Trophoblast cell (in vitro differentiated cells and primary cell): ENCODE measurements at regions not wholly inside any gene's neighbourhood (a gene's known extent, or its start where the extent isn't known, plus 50 kb on each side); places are given as distances from the start of the nearest gene placed in this dataset.

Experiments
- DNase-seq, 2 donors: peaks; one replicate each; pipeline ENCODE4 v3.0.0-alpha.2; 2016
- H2AFZ ChIP-seq: 2 replicates; pipeline ENCODE4 v1.6.1; 2013; ENCODE audit warnings: low read length, moderate library complexity, mild to moderate bottlenecking; ENCODE audit not compliant: insufficient read depth, poor library complexity
- H2AK5ac ChIP-seq: 2 replicates; pipeline ENCODE4 v1.6.1; 2013; ENCODE audit warnings: mild to moderate bottlenecking, low read length
- H2BK120ac ChIP-seq: 2 replicates; pipeline ENCODE4 v1.6.1; 2013; ENCODE audit warnings: low read length, mild to moderate bottlenecking, moderate library complexity; ENCODE audit not compliant: insufficient read depth, poor library complexity
- H2BK12ac ChIP-seq: 2 replicates; pipeline ENCODE4 v1.6.1; 2013; ENCODE audit warnings: mild to moderate bottlenecking, low read length, moderate library complexity
- H2BK5ac ChIP-seq: 2 replicates; pipeline ENCODE4 v1.6.1; 2013; ENCODE audit warnings: low read length, low read depth, moderate library complexity, mild to moderate bottlenecking; ENCODE audit not compliant: poor library complexity
- H3K14ac ChIP-seq: 2 replicates; pipeline ENCODE4 v1.6.1; 2013; ENCODE audit warnings: mild to moderate bottlenecking, low read length
- H3K18ac ChIP-seq: 2 replicates; pipeline ENCODE4 v1.6.1; 2013; ENCODE audit warnings: mild to moderate bottlenecking, low read length
- H3K23ac ChIP-seq: 2 replicates; pipeline ENCODE4 v1.6.1; 2013; ENCODE audit warnings: low read length
- H3K27ac ChIP-seq: 2 replicates; pipeline ENCODE4 v1.5.1; 2013; ENCODE audit warnings: low read depth, mild to moderate bottlenecking, inconsistent platforms, low read length, moderate library complexity
- H3K27me3 ChIP-seq: 2 replicates; pipeline ENCODE4 v1.6.1; 2013; ENCODE audit warnings: inconsistent platforms, mild to moderate bottlenecking, low read length, moderate library complexity; ENCODE audit not compliant: insufficient read depth
- H3K36me3 ChIP-seq, 2 experiments: 1 replicate in 1 of 2; 2 replicates in 1 of 2; pipeline ENCODE4 v1.6.1; 2013; ENCODE audit warnings: low read length in 2 of 2, mild to moderate bottlenecking in 2 of 2, moderate library complexity in 1 of 2; ENCODE audit not compliant: insufficient read depth in 2 of 2, control insufficient read depth in 1 of 2
- H3K4ac ChIP-seq: 2 replicates; pipeline ENCODE4 v1.6.1; 2013; ENCODE audit warnings: low read depth, mild to moderate bottlenecking, low read length, moderate library complexity
- H3K4me1 ChIP-seq, 2 experiments: 1 replicate in 1 of 2; 2 replicates in 1 of 2; pipeline ENCODE4 v1.6.1; 2013; ENCODE audit warnings: low read length in 2 of 2, mild to moderate bottlenecking in 2 of 2, moderate library complexity in 1 of 2; ENCODE audit not compliant: insufficient read depth in 2 of 2, control insufficient read depth in 1 of 2
- H3K4me2 ChIP-seq: 2 replicates; pipeline ENCODE4 v1.6.1; 2013; ENCODE audit warnings: inconsistent platforms, mild to moderate bottlenecking, low read length, moderate library complexity
- H3K4me3 ChIP-seq: 2 replicates; pipeline ENCODE4 v1.5.1; 2013; ENCODE audit warnings: mild to moderate bottlenecking, low read depth, low read length, inconsistent platforms
- H3K79me1 ChIP-seq: one replicate; pipeline ENCODE4 v1.6.1; 2013; ENCODE audit warnings: low read length
- H3K79me2 ChIP-seq: 2 replicates; pipeline ENCODE4 v1.6.1; 2013; ENCODE audit warnings: low read length, mild to moderate bottlenecking; ENCODE audit not compliant: control insufficient read depth, insufficient read depth, poor library complexity
- H3K9ac ChIP-seq: 2 replicates; pipeline ENCODE4 v1.6.1; 2013; ENCODE audit warnings: mild to moderate bottlenecking, low read length
- H3K9me3 ChIP-seq: 2 replicates; pipeline ENCODE4 v1.6.1; 2013; ENCODE audit warnings: low read depth, mild to moderate bottlenecking, control low read depth, inconsistent platforms, low read length; ENCODE audit not compliant: insufficient read depth
- H4K12ac ChIP-seq: 2 replicates; pipeline ENCODE4 v1.6.1; 2013; ENCODE audit warnings: low read depth, mild to moderate bottlenecking, low read length, moderate library complexity
- H4K8ac ChIP-seq: 2 replicates; pipeline ENCODE4 v1.6.1; 2013; ENCODE audit warnings: low read depth, mild to moderate bottlenecking, low read length, moderate library complexity
- H4K91ac ChIP-seq: one replicate; pipeline ENCODE4 v1.6.1; 2013; ENCODE audit warnings: low read depth, mild to moderate bottlenecking, low read length, moderate library complexity
- WGBS: extraction: QIAGEN DNeasy Blood & Tissue Kit; methylation state at CpG from one replicate; pipeline ENCODE4 v1.1.7; 2013; ENCODE audit warnings: missing lambda C conversion rate; ENCODE audit not compliant: insufficient read length, insufficient coverage; ENCODE audit errors: extremely low coverage; 5-methylcytosine and 5-hydroxymethylcytosine counted together

- no CpG with 5 or more reads among the region's 7 CpGs for WGBS
- no peak overlapping the region for H4K8ac ChIP-seq
- H3K36me3 ChIP-seq, result no peaks in the 10 kb centered on the region
- peaks cover 3% of the 10 kb centered on the region for H3K9me3 ChIP-seq
- no peak overlapping the region for H3K23ac ChIP-seq
- no peak overlapping the region for H2AFZ ChIP-seq
- no peak overlapping the region for H3K4me3 ChIP-seq
- no peak overlapping the region for H3K18ac ChIP-seq
- no peak overlapping the region for H3K27ac ChIP-seq
- H2BK12ac ChIP-seq, result no peak overlapping the region
- no peak for DNase-seq
- H2BK120ac ChIP-seq, result no peak overlapping the region
- no peaks in the 10 kb centered on the region for H3K79me1 ChIP-seq
- no peak overlapping the region for H3K4me2 ChIP-seq
- H4K12ac ChIP-seq, result no peak overlapping the region
- H3K4ac ChIP-seq, result no peak overlapping the region
- no peaks in the 10 kb centered on the region for H3K79me2 ChIP-seq
- H4K91ac ChIP-seq, result no peak overlapping the region
- H3K9ac ChIP-seq, result no peak overlapping the region
- H3K4me1 ChIP-seq, result peaks cover 0 to under 1% of the 10 kb centered on the region in 2 experiments
- H3K27me3 ChIP-seq, result no peaks in the 10 kb centered on the region
- H2AK5ac ChIP-seq, result no peak overlapping the region
- no peak overlapping the region for H3K14ac ChIP-seq
- H2BK5ac ChIP-seq, result no peak overlapping the region
Observed at GRCh38 chr17:73744411-73744810, 100.2 kb upstream of the SDK2 start.

- Histone ChIP-seq H3K4me2 (no peak overlapping the region), H3K36me3 (no peaks in the 10 kb centered on the region), H3K79me1 (no peaks in the 10 kb centered on the region), H2BK12ac (no peak overlapping the region), H3K4ac (no peak overlapping the region), H3K9me3 (peaks cover 3% of the 10 kb centered on the region), H3K9ac (no peak overlapping the region), H2AK5ac (no peak overlapping the region), H3K79me2 (no peaks in the 10 kb centered on the region), H4K12ac (no peak overlapping the region), H3K4me1 (no peaks in the 10 kb centered on the region), H3K27ac (no peak overlapping the region), H3K18ac (no peak overlapping the region), H4K91ac (no peak overlapping the region), H2AFZ (no peak overlapping the region), H3K23ac (no peak overlapping the region), H3K14ac (no peak overlapping the region), H4K8ac (no peak overlapping the region), H3K27me3 (no peaks in the 10 kb centered on the region), H3K4me3 (no peak overlapping the region), H2BK120ac (no peak overlapping the region), H2BK5ac (no peak overlapping the region)
- WGBS, result no CpG with 5 or more reads among the region's 12 CpGs
- no peak for DNase-seq
Observed at GRCh38 chr17:73746314-73747073, 102.2 kb upstream of the SDK2 start.

GRCh38 chr17:73747221-73748002 is 103.2 kb upstream of the SDK2 start:
- Histone ChIP-seq H3K27ac (no peak overlapping the region), H3K23ac (no peak overlapping the region), H4K91ac (no peak overlapping the region), H3K14ac (no peak overlapping the region), H3K4me3 (peak overlapping the region; percentile 14), H3K4ac (no peak overlapping the region), H3K9ac (no peak overlapping the region), H3K9me3 (peaks cover 2% of the 10 kb centered on the region), H3K27me3 (no peaks in the 10 kb centered on the region), H3K18ac (no peak overlapping the region), H2AFZ (no peak overlapping the region), H3K79me1 (no peaks in the 10 kb centered on the region), H4K8ac (no peak overlapping the region), H3K4me1 (no peaks in the 10 kb centered on the region), H2AK5ac (no peak overlapping the region), H3K36me3 (no peaks in the 10 kb centered on the region), H3K79me2 (no peaks in the 10 kb centered on the region), H3K4me2 (no peak overlapping the region), H2BK5ac (no peak overlapping the region), H2BK120ac (no peak overlapping the region), H4K12ac (no peak overlapping the region), H2BK12ac (no peak overlapping the region)
- no CpG with 5 or more reads among the region's 15 CpGs for WGBS
- no peak for DNase-seq

- no CpG with 5 or more reads among the region's 18 CpGs for WGBS
Observed at GRCh38 chr17:73748508-73748907, 104.3 kb upstream of the SDK2 start.

More at GRCh38 chr17:73748508-73748907, 104.3 kb upstream of the SDK2 start:
- Histone ChIP-seq H3K18ac (no peak overlapping the region), H3K79me2 (no peaks in the 10 kb centered on the region), H3K14ac (no peak overlapping the region), H3K4me2 (no peak overlapping the region), H2BK120ac (no peak overlapping the region), H2AFZ (no peak overlapping the region), H3K27me3 (no peaks in the 10 kb centered on the region), H2AK5ac (no peak overlapping the region), H3K4me1 (no peaks in the 10 kb centered on the region), H3K79me1 (no peaks in the 10 kb centered on the region), H3K9ac (no peak overlapping the region), H2BK5ac (no peak overlapping the region), H4K8ac (no peak overlapping the region), H3K9me3 (no peaks in the 10 kb centered on the region), H3K4ac (no peak overlapping the region), H4K91ac (no peak overlapping the region), H3K27ac (no peak overlapping the region), H2BK12ac (no peak overlapping the region), H3K23ac (no peak overlapping the region), H3K36me3 (no peaks in the 10 kb centered on the region), H4K12ac (no peak overlapping the region), H3K4me3 (no peak overlapping the region)
- no peak for DNase-seq
